ENCODE measurements at regions not wholly inside any gene's neighbourhood (a gene's known extent, or its start where the extent isn't known, plus 50 kb on each side); places are given as distances from the start of the nearest gene placed in this dataset.

DNA sequence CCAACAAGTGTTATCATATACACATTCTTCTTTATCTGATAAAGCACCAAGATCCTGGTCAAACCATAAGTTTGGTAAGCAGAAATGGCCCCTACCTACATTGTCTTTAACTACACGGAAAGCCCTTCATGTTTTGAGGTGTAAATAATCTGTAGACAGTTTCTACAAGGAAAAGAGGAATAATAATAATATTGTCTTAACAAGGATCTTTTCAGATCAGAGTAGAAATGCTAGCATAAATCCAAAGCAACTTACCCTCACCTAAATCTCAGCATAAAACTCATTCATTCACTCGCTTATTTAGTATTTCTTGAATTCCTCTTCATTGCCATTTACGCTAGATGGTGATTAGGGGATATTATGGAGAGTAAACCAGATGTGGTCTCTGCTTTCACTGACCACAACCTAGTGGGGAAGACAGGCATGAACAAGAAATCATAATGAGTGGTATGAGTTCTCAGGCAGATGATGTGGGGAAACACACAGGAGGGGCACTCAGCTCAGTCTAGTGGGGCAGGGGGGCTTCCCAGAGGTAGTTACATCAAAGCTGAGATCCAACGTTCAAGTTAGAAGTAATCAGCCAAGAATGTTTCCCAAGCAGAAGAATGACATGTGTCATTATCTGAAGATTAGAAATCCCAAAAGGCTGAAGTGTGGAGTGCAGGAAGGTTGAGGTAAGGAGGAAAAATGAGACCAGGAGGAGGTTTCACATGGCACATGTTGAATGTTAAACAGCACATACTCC is 65.4 kb upstream of the ZC3H12C start (continued):
- TF ChIP-seq, protein P1, sequence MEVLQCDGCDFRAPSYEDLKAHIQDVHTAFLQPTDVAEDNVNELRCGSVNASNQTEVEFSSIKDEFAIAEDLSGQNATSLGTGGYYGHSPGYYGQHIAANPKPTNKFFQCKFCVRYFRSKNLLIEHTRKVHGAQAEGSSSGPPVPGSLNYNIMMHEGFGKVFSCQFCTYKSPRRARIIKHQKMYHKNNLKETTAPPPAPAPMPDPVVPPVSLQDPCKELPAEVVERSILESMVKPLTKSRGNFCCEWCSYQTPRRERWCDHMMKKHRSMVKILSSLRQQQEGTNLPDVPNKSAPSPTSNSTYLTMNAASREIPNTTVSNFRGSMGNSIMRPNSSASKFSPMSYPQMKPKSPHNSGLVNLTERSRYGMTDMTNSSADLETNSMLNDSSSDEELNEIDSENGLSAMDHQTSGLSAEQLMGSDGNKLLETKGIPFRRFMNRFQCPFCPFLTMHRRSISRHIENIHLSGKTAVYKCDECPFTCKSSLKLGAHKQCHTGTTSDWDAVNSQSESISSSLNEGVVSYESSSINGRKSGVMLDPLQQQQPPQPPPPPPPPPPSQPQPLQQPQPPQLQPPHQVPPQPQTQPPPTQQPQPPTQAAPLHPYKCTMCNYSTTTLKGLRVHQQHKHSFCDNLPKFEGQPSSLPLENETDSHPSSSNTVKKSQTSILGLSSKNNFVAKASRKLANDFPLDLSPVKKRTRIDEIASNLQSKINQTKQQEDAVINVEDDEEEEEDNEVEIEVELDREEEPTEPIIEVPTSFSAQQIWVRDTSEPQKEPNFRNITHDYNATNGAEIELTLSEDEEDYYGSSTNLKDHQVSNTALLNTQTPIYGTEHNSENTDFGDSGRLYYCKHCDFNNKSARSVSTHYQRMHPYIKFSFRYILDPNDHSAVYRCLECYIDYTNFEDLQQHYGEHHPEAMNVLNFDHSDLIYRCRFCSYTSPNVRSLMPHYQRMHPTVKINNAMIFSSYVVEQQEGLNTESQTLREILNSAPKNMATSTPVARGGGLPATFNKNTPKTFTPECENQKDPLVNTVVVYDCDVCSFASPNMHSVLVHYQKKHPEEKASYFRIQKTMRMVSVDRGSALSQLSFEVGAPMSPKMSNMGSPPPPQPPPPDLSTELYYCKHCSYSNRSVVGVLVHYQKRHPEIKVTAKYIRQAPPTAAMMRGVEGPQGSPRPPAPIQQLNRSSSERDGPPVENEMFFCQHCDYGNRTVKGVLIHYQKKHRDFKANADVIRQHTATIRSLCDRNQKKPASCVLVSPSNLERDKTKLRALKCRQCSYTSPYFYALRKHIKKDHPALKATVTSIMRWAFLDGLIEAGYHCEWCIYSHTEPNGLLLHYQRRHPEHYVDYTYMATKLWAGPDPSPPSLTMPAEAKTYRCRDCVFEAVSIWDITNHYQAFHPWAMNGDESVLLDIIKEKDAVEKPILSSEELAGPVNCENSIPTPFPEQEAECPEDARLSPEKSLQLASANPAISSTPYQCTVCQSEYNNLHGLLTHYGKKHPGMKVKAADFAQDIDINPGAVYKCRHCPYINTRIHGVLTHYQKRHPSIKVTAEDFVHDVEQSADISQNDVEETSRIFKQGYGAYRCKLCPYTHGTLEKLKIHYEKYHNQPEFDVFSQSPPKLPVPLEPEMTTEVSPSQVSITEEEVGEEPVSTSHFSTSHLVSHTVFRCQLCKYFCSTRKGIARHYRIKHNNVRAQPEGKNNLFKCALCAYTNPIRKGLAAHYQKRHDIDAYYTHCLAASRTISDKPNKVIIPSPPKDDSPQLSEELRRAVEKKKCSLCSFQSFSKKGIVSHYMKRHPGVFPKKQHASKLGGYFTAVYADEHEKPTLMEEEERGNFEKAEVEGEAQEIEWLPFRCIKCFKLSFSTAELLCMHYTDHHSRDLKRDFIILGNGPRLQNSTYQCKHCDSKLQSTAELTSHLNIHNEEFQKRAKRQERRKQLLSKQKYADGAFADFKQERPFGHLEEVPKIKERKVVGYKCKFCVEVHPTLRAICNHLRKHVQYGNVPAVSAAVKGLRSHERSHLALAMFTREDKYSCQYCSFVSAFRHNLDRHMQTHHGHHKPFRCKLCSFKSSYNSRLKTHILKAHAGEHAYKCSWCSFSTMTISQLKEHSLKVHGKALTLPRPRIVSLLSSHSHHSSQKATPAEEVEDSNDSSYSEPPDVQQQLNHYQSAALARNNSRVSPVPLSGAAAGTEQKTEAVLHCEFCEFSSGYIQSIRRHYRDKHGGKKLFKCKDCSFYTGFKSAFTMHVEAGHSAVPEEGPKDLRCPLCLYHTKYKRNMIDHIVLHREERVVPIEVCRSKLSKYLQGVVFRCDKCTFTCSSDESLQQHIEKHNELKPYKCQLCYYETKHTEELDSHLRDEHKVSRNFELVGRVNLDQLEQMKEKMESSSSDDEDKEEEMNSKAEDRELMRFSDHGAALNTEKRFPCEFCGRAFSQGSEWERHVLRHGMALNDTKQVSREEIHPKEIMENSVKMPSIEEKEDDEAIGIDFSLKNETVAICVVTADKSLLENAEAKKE (CRISPR knock-in tag; IDR thresholded peaks at IDR 0.05), result no peak
- TF ChIP-seq POLR2AphosphoS5 (IDR thresholded peaks at IDR 0.05; ENCODE audit: low read depth) (no peak), ZNF114 (CRISPR knock-in tag; IDR thresholded peaks at IDR 0.05) (no peak)

DNA sequence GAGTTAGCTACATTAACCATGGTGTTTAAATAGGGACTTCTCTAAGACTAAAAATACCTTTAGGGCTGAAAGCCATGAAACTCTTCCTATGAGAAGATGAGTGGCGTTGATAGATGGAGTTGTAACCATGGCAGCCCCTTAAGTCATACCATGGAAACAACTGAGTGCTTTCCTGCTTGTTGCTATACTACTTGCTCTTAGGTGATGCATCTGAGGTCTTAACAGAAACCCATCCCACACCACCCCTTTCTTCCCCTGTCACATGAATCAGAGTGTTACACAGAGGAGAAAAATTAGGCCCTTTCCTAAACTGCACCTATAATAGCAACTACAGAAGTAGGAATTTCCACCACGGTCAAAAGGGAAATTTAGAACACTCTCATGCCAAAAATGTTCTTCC is 64.3 kb upstream of the ZC3H12C start:
- no peak for ATAC-seq
- H3K4me3 Mint-ChIP-seq, result no peak overlapping the region
- no peaks in the 10 kb centered on the region for H3K36me3 Mint-ChIP-seq (ENCODE audit: low read depth)

More for the DNA sequence above, 64.3 kb upstream of the ZC3H12C start:
- Histone ChIP-seq H3K36me3 (ENCODE audit: insufficient read depth) (no peaks in the 10 kb centered on the region), H3K4me3 (no peak overlapping the region), H2AFZ (no peak overlapping the region), H3K27me3 (ENCODE audit: insufficient read depth) (no peaks in the 10 kb centered on the region), H4K20me1 (replicated peaks; ENCODE audit: insufficient read depth) (no peaks in the 10 kb centered on the region), H3K4me2 (no peak overlapping the region), H3K9me2 (ENCODE audit: insufficient read depth) (peaks cover 28% of the 10 kb centered on the region), H3F3A (replicated peaks; ENCODE audit: low read depth) (no peaks in the 10 kb centered on the region), H3K27ac (ENCODE audit: low read depth) (no peak overlapping the region), H3K4me1 (ENCODE audit: insufficient read depth) (no peaks in the 10 kb centered on the region), H3K79me2 (replicated peaks; ENCODE audit: insufficient read depth) (no peaks in the 10 kb centered on the region)
- Mint-ChIP-seq H3K27me3 (ENCODE audit: insufficient read depth, low read depth, poor library complexity) (peaks cover 2% of the 10 kb centered on the region), H3K4me1 (no peaks in the 10 kb centered on the region; the same call in 2 of the 3 replicates), H3K9me3 (no peaks in the 10 kb centered on the region), H3K27ac (no peak overlapping the region)
- DNase-seq (ENCODE audit: low spot score), result no peak
- TF ChIP-seq EZH2 (IDR thresholded peaks at IDR 0.05; ENCODE audit: low read depth, unreplicated experiment) (no peak), ZNF114 (CRISPR knock-in tag; IDR thresholded peaks at IDR 0.05) (no peak), ZNF331 (CRISPR knock-in tag; IDR thresholded peaks at IDR 0.05; ENCODE audit: low read depth) (no peak), EZH2phosphoT487 (IDR thresholded peaks at IDR 0.05; ENCODE audit: unreplicated experiment) (no peak), POLR2AphosphoS5 (IDR thresholded peaks at IDR 0.05; ENCODE audit: low read depth) (no peak)
- TF ChIP-seq, protein P2, sequence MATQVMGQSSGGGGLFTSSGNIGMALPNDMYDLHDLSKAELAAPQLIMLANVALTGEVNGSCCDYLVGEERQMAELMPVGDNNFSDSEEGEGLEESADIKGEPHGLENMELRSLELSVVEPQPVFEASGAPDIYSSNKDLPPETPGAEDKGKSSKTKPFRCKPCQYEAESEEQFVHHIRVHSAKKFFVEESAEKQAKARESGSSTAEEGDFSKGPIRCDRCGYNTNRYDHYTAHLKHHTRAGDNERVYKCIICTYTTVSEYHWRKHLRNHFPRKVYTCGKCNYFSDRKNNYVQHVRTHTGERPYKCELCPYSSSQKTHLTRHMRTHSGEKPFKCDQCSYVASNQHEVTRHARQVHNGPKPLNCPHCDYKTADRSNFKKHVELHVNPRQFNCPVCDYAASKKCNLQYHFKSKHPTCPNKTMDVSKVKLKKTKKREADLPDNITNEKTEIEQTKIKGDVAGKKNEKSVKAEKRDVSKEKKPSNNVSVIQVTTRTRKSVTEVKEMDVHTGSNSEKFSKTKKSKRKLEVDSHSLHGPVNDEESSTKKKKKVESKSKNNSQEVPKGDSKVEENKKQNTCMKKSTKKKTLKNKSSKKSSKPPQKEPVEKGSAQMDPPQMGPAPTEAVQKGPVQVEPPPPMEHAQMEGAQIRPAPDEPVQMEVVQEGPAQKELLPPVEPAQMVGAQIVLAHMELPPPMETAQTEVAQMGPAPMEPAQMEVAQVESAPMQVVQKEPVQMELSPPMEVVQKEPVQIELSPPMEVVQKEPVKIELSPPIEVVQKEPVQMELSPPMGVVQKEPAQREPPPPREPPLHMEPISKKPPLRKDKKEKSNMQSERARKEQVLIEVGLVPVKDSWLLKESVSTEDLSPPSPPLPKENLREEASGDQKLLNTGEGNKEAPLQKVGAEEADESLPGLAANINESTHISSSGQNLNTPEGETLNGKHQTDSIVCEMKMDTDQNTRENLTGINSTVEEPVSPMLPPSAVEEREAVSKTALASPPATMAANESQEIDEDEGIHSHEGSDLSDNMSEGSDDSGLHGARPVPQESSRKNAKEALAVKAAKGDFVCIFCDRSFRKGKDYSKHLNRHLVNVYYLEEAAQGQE (IDR thresholded peaks at IDR 0.05; ENCODE audit: unreplicated experiment), result no peak
